Esophagus squamous epithelium (tissue), 5 donors: ENCODE measurements at regions not wholly inside any gene's neighbourhood (a gene's known extent, or its start where the extent isn't known, plus 50 kb on each side); places are given as distances from the start of the nearest gene placed in this dataset.

Experiments
- DNase-seq: peaks from one replicate; lab custom pipeline; 2025; lab: John Stamatoyannopoulos, UW
- H3K27ac ChIP-seq, 4 donors: fragments of 200-600 bp; sonication (generic); one replicate each; pipeline ENCODE4 v1.5.1; 2016 to 2019; ENCODE audit warnings: mild to moderate bottlenecking in 1 of 4
- H3K27me3 ChIP-seq, 4 donors: fragments of 200-600 bp; sonication (generic); 1 replicate in 3 of 4; 2 replicates in 1 of 4; pipeline versions ENCODE4 v1.5.1 to v1.6.0; 2017 to 2021; ENCODE audit warnings: antibody characterized with exemption in 1 of 4
- H3K36me3 ChIP-seq, 3 donors: fragments of 200-600 bp; sonication (generic); one replicate each; pipeline ENCODE4 v1.5.1; 2016 to 2019
- H3K4me1 ChIP-seq, 3 donors: fragments of 200-600 bp; sonication (generic); one replicate each; pipeline ENCODE4 v1.5.1; 2017 to 2019
- H3K4me3 ChIP-seq, 4 donors: fragments of 200-600 bp; sonication (generic); 1 replicate in 3 of 4; 2 replicates in 1 of 4; pipeline ENCODE4 v1.5.1; 2016 to 2019; ENCODE audit warnings: mild to moderate bottlenecking in 2 of 4, moderate library complexity in 1 of 4
- H3K9me3 ChIP-seq, 3 donors: fragments of 200-600 bp; sonication (generic); one replicate each; pipeline ENCODE4 v1.5.1; 2016 to 2019
- POLR2A ChIP-seq, 4 donors: fragments of 450-650 bp; IDR thresholded peaks; one replicate each; pipeline ENCODE4 v1.6.1; 2017; ENCODE audit warnings: antibody characterized with exemption in 4 of 4, mild to moderate bottlenecking in 4 of 4, moderate library complexity in 3 of 4
- WGBS, 2 donors: methylation state at CpG; one replicate each; pipeline ENCODE4 v1.1.5; 2018; 5-methylcytosine and 5-hydroxymethylcytosine counted together
- intact Hi-C: fragments of 100-400 bp; cut with DNase I; formaldehyde crosslinking; loops from one replicate; pipeline ENCODE4 v1.15.0; 2022
- TF ChIP-seq, protein P1 (sequence below), 6 experiments: fragments of 450-650 bp in 4 of 6; fragments of 200-600 bp in 2 of 6; sonication (generic) in 2 of 6; IDR thresholded peaks; one replicate each; pipeline ENCODE4 v1.5.1; 2016 to 2019; ENCODE audit warnings: antibody characterized with exemption in 6 of 6, mild to moderate bottlenecking in 4 of 6, moderate library complexity in 4 of 6
- donor health status: DM: yes; HTN: yes; CAD: no.

DNA sequence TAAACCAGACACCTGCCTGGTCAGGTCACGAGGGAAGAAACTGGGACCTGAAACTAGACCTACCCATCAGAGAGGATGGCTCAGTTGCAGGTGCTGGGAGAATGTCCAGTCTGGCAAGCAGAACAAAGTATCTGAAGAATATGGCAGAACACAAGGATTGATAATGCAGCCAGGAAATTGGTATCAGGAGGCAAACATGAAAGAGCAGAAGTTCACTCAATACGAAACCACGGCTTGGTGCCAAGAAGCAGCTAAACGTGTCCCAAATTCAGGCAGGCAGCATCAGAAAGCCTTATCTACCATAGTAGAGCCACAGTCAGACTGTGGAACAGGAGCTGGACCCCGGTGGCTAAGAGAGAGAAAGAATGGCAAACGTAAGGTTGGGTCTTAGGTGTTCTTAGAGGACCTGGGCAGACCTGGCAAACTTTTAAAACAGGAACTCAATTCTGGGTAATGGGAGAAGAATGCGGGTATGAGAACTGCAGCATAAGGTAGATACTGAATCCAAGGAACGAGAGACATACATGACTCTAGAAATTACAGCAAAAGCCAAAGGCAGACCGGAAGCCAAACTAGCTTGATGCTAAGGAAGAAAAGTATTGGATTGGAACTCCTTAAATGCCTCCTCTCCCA is 169.0 kb upstream of the NECTIN3 start:
- 71 to 72% methylated on average over 9 of the region's 9 CpGs for WGBS, 2 donors
- H3K4me1 ChIP-seq = no peaks in the 10 kb centered on the region
- intact Hi-C loops = no loop called here
- H3K27ac ChIP-seq = no peak overlapping the region
- no peaks in the 10 kb centered on the region for H3K27me3 ChIP-seq
- no peaks in the 10 kb centered on the region for H3K9me3 ChIP-seq
- no peak for DNase-seq
- no peak overlapping the region for H3K4me3 ChIP-seq
- H3K36me3 ChIP-seq = no peaks in the 10 kb centered on the region
- TF ChIP-seq, protein P1, sequence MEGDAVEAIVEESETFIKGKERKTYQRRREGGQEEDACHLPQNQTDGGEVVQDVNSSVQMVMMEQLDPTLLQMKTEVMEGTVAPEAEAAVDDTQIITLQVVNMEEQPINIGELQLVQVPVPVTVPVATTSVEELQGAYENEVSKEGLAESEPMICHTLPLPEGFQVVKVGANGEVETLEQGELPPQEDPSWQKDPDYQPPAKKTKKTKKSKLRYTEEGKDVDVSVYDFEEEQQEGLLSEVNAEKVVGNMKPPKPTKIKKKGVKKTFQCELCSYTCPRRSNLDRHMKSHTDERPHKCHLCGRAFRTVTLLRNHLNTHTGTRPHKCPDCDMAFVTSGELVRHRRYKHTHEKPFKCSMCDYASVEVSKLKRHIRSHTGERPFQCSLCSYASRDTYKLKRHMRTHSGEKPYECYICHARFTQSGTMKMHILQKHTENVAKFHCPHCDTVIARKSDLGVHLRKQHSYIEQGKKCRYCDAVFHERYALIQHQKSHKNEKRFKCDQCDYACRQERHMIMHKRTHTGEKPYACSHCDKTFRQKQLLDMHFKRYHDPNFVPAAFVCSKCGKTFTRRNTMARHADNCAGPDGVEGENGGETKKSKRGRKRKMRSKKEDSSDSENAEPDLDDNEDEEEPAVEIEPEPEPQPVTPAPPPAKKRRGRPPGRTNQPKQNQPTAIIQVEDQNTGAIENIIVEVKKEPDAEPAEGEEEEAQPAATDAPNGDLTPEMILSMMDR (IDR thresholded peaks at IDR 0.05) = no peak
- no peak for TF ChIP-seq POLR2A (IDR thresholded peaks at IDR 0.05)

DNA sequence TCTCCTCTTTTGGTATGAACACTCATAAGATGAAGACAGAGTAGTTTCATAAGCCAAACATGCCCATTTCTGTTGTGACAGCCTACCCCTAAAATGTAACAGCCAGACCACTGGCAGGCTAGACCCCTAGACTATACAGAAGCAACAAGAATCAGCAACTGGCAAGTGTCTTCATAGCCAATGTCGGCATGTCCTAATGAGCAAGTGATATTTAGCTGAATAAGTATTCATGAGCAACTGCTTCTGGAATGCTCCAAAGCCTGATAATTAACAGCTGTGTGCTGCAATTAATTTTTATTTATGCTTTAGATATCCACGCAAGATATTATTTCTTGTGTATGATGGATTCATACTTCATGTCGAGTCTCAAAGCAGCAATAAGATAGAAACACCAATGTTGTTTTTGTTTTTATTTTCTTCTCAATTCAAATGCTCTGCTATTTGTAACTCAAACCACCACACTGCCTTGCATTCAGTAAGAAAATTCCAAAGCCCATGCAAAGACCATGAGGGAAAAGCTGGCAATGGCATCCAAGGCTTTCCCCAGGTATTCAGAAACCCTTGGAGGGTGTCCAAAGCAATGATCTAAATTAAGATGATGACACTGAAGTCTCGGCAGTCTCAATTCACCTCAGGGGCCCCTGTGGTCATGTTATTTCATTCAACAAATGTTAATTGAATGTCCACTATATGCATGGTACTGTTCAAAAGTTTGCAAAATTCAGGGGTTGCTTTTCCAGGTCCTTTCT is 167.7 kb upstream of the NECTIN3 start:
- Histone ChIP-seq H3K27me3 (no peaks in the 10 kb centered on the region), H3K9me3 (no peaks in the 10 kb centered on the region), H3K4me3 (no peak overlapping the region), H3K36me3 (no peaks in the 10 kb centered on the region), H3K27ac (no peak overlapping the region), H3K4me1 (no peaks in the 10 kb centered on the region)
- intact Hi-C loops = no loop called here
- DNase-seq = no peak
- TF ChIP-seq POLR2A (IDR thresholded peaks at IDR 0.05) = no peak
- TF ChIP-seq, protein P1 (IDR thresholded peaks at IDR 0.05) = no peak
- WGBS, 2 donors = 65 to 68% methylated on average over 4 of the region's 4 CpGs

DNA sequence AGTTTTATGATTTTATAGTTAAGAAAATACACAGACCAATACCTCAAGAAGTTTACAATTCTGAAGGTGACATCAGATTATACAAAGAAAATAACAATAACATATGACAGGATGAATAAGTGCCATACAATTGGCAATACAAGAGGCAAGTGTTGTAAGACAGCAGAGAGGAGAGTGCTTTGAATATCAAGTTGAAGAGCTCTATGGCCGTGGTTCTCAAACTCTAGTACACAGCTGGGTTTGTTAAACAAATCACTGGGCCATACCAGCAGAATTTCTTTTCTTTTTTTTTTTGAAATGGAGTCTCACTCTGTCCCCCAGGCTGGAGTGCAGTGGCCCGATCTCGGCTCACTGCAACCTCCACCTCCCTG is 167.1 kb upstream of the NECTIN3 start:
- no peaks in the 10 kb centered on the region for H3K9me3 ChIP-seq
- no peaks in the 10 kb centered on the region for H3K27me3 ChIP-seq
- H3K4me1 ChIP-seq = no peaks in the 10 kb centered on the region
- WGBS, 2 donors = 73 to 76% methylated on average over 3 of the region's 3 CpGs
- DNase-seq = no peak
- intact Hi-C loops = no loop called here
- TF ChIP-seq, protein P1 (IDR thresholded peaks at IDR 0.05) = no peak
- no peak for TF ChIP-seq POLR2A (IDR thresholded peaks at IDR 0.05)
- no peaks in the 10 kb centered on the region for H3K36me3 ChIP-seq
- H3K4me3 ChIP-seq = no peak overlapping the region
- no peak overlapping the region for H3K27ac ChIP-seq

DNA sequence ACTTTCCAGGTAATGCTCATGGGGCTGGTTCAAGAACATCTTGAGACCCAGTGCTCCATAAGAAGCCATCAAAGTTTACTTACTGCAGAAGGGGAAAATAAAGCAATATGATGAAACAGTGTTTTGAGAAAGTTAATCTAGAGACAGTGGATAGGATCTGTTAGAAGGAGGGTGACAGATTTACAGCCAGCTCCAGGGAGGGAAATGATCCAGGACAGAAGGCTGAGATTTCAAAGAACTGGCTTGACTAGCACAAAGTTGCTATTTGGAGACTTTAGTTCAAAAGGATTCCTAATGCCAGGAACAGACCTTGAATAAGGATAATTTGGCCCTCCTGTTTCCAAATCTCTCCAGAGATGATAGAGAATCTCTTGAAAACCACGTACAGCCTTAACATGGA is 166.5 kb upstream of the NECTIN3 start:
- H3K27me3 ChIP-seq = no peaks in the 10 kb centered on the region
- no peak overlapping the region for H3K4me3 ChIP-seq
- intact Hi-C loops = no loop called here
- H3K27ac ChIP-seq = no peak overlapping the region
- H3K4me1 ChIP-seq = no peaks in the 10 kb centered on the region
- no peak for DNase-seq
- H3K36me3 ChIP-seq = no peaks in the 10 kb centered on the region
- TF ChIP-seq, protein P1 (IDR thresholded peaks at IDR 0.05) = no peak
- no peak for TF ChIP-seq POLR2A (IDR thresholded peaks at IDR 0.05)
- WGBS, 2 donors = 55 to 67% methylated on average over 1 of the region's 1 CpG
- no peaks in the 10 kb centered on the region for H3K9me3 ChIP-seq

DNA sequence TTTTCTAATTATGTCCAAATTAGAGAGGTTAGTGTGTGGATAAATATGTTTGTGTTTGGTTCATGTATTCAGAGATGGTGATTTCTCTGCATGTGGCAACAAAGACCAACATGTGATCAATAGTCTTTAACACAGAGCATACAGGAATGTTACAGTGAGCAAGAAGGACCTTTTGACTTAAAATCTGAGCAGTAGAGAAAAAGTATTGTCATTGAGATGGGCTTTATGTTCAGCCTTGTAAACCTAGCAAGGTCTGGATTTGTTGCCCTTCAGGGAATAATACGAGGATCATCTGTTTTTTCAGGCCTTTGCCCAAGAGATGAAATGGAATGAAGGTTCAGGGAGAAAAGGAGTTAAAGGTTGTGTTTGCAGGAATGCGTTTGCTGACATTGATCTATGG is 161.8 kb upstream of the NECTIN3 start:
- H3K27ac ChIP-seq = no peak overlapping the region
- WGBS, 2 donors = 35 to 57% methylated on average over 2 of the region's 2 CpGs
- no peaks in the 10 kb centered on the region for H3K27me3 ChIP-seq
- H3K4me1 ChIP-seq = no peaks in the 10 kb centered on the region
- no peak for DNase-seq
- TF ChIP-seq, protein P1 (IDR thresholded peaks at IDR 0.05) = no peak
- no peak for TF ChIP-seq POLR2A (IDR thresholded peaks at IDR 0.05)
- intact Hi-C loops = no loop called here
- H3K4me3 ChIP-seq = no peak overlapping the region
- H3K9me3 ChIP-seq = no peaks in the 10 kb centered on the region
- no peaks in the 10 kb centered on the region for H3K36me3 ChIP-seq
